ENCODE measurements at regions not wholly inside any gene's neighbourhood (a gene's known extent, or its start where the extent isn't known, plus 50 kb on each side); places are given as distances from the start of the nearest gene placed in this dataset.

- no peaks in the 10 kb centered on the region; a peak in 1 of 7 replicates for H3K4me1 ChIP-seq (replicated peaks in 1 of 4; ENCODE audit: control insufficient read depth in 3 of 4, insufficient read depth in 4 of 4, low read length in 3 of 4)
- H3K9me3 ChIP-seq (ENCODE audit: insufficient read depth in 2 of 2, low read depth in 1 of 2, low read length in 1 of 2): no peaks in the 10 kb centered on the region
- H4K20me1 ChIP-seq (replicated peaks in 1 of 2; ENCODE audit: control insufficient read depth in 1 of 2, insufficient read depth in 2 of 2, low read length in 2 of 2): no peaks in the 10 kb centered on the region
- no peaks in the 10 kb centered on the region for H3K79me2 ChIP-seq (ENCODE audit: control insufficient read depth in 1 of 2, insufficient read depth in 2 of 2, low read length in 2 of 2)
- no peak overlapping the region for H3K4ac ChIP-seq (replicated peaks; ENCODE audit: insufficient read length, low read depth, low read length)
- no peak overlapping the region for H3K9ac ChIP-seq (replicated peaks in 1 of 4; ENCODE audit: extremely low read depth in 1 of 4, low read depth in 3 of 4, low read length in 3 of 4)
- H4K5ac ChIP-seq (ENCODE audit: insufficient read length, low read depth, low read length): no peak overlapping the region
- no peak overlapping the region for H3K18ac ChIP-seq (ENCODE audit: extremely low read depth, low read length)
- H3K27me3 ChIP-seq (replicated peaks in 1 of 4; ENCODE audit: control insufficient read depth in 3 of 4, extremely low read depth in 1 of 4, insufficient read depth in 3 of 4, low read length in 3 of 4): no peaks in the 10 kb centered on the region
- H3K23me2 ChIP-seq (ENCODE audit: low read depth, low read length): no peaks in the 10 kb centered on the region
- no peak overlapping the region for H2BK120ac ChIP-seq (replicated peaks; ENCODE audit: low read depth, low read length)
- H3K23ac ChIP-seq (ENCODE audit: insufficient read length): no peak overlapping the region
- no peak overlapping the region for H2BK15ac ChIP-seq (ENCODE audit: low read length)
- ChIA-PET CTCF (ENCODE audit: partially characterized antibody) (interaction anchor here (0.6 kb wide), 1 partner anchor 258 kb away, joined by 5 read pairs; no protein-coding TSS in a partner anchor), POLR2A (ENCODE audit: partially characterized antibody) (interaction anchor here (0.6 kb wide), 1 partner anchor 161 kb away, joined by 3 read pairs; no protein-coding TSS in a partner anchor)
- no peak overlapping the region for H2BK5ac ChIP-seq (ENCODE audit: low read depth, low read length)
- H3K27ac ChIP-seq (ENCODE audit: low read depth, low read length): no peak overlapping the region
- FAIRE-seq: no peak
- H2BK12ac ChIP-seq (ENCODE audit: low read depth, low read length): no peak overlapping the region
- no peak overlapping the region for H3K4me3 ChIP-seq (ENCODE audit: extremely low read depth in 1 of 4, insufficient read depth in 2 of 4, low read depth in 3 of 4, low read length in 4 of 4)
- H2AK5ac ChIP-seq (ENCODE audit: low read depth, low read length): no peak overlapping the region
- no peaks in the 10 kb centered on the region for H3K79me1 ChIP-seq (ENCODE audit: low read depth, low read length)
- H3K14ac ChIP-seq (ENCODE audit: insufficient read length): no peak overlapping the region
- H3K4me2 ChIP-seq (ENCODE audit: insufficient read depth in 1 of 2, low read depth in 2 of 2, low read length in 2 of 2): no peak overlapping the region
- H2BK20ac ChIP-seq (ENCODE audit: low read length): no peak overlapping the region
- H3K36me3 ChIP-seq (ENCODE audit: control insufficient read depth in 2 of 4, insufficient read depth in 4 of 4, low read length in 3 of 4): no peaks in the 10 kb centered on the region
- H2AFZ ChIP-seq (ENCODE audit: low read length): no peak overlapping the region
- DNase-seq (ENCODE audit: low read depth in 1 of 2, low spot score in 2 of 2): no peak
- no peak overlapping the region for H4K91ac ChIP-seq (replicated peaks; ENCODE audit: insufficient read length, low read length)
- no peak overlapping the region for H3K56ac ChIP-seq (replicated peaks; ENCODE audit: insufficient read length, low read depth, low read length)
- no peak overlapping the region for H4K8ac ChIP-seq (ENCODE audit: extremely low read depth, insufficient read depth, low read length)
- TF ChIP-seq EGR1 (IDR thresholded peaks at IDR 0.05; ENCODE audit: borderline replicate concordance, low read depth, low read length) (no peak), NANOG (IDR thresholded peaks at IDR 0.05; ENCODE audit: insufficient read depth, low read depth, low read length, poor library complexity, severe bottlenecking) (no peak), SAP30 (IDR thresholded peaks at IDR 0.05; ENCODE audit: insufficient read depth, insufficient replicate concordance, low read length) (no peak), SUZ12 (IDR thresholded peaks at IDR 0.05; ENCODE audit: low read length) (no peak), KDM5A (IDR thresholded peaks at IDR 0.05; ENCODE audit: low read length) (no peak), TEAD4 (IDR thresholded peaks at IDR 0.05; ENCODE audit: low read depth, low read length) (no peak), GABPA (IDR thresholded peaks at IDR 0.05; ENCODE audit: borderline replicate concordance, insufficient read depth, low read length) (no peak), CREB1 (IDR thresholded peaks at IDR 0.05) (no peak), FOSL1 (IDR thresholded peaks at IDR 0.05; ENCODE audit: insufficient read depth, low read depth, low read length) (no peak), JUN (IDR thresholded peaks at IDR 0.05; ENCODE audit: low read depth, low read length) (no peak), KDM4A (IDR thresholded peaks at IDR 0.05; ENCODE audit: low read depth, low read length, severe bottlenecking) (no peak), SIX5 (IDR thresholded peaks at IDR 0.05; ENCODE audit: low read depth, low read length) (no peak), CHD1 (IDR thresholded peaks at IDR 0.05; ENCODE audit: low read depth, low read length) (no peak), PHF8 (conservative IDR thresholded peaks at IDR 0.05; ENCODE audit: low read depth, low read length) (no peak)
- TF ChIP-seq, protein P1, sequence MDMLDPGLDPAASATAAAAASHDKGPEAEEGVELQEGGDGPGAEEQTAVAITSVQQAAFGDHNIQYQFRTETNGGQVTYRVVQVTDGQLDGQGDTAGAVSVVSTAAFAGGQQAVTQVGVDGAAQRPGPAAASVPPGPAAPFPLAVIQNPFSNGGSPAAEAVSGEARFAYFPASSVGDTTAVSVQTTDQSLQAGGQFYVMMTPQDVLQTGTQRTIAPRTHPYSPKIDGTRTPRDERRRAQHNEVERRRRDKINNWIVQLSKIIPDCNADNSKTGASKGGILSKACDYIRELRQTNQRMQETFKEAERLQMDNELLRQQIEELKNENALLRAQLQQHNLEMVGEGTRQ (IDR thresholded peaks at IDR 0.05; ENCODE audit: low read length): no peak
Measured at GRCh38 chr10:88110355-88110754, 246.9 kb downstream of the PTEN start.

Measured in H1 (cell line).